Stimulated activated CD8-positive, alpha-beta memory T cell treated with anti-CD3 and anti-CD28 coated beads, Interleukin-12 subunit alpha, Interleukin-12 subunit beta, amount 100 ng/mL, for 1 hour (primary cell): ENCODE measurements at regions not wholly inside any gene's neighbourhood (a gene's known extent, or its start where the extent isn't known, plus 50 kb on each side); places are given as distances from the start of the nearest gene placed in this dataset.

Experiments used
- DNase-seq: peaks from one replicate; pipeline ENCODE4 v3.0.0-alpha.2; 2020; ENCODE audit warnings: low read depth

- no peak for DNase-seq
Observed at GRCh38 chr1:59124166-59124565, 172.7 kb upstream of the FGGY start.

GRCh38 chr1:59125154-59125553 is 171.7 kb upstream of the FGGY start:
- DNase-seq, result no peak

GRCh38 chr1:59125676-59126320 is 171.1 kb upstream of the FGGY start:
- no peak for DNase-seq

GRCh38 chr1:59126366-59126765 is 170.5 kb upstream of the FGGY start:
- no peak for DNase-seq

GRCh38 chr1:59128239-59128736 is 168.6 kb upstream of the FGGY start:
- no peak for DNase-seq

- DNase-seq, result no peak
Observed at GRCh38 chr1:59128784-59129227, 168.1 kb upstream of the FGGY start.

- DNase-seq, result no peak
Observed at GRCh38 chr1:59132295-59132694, 164.6 kb upstream of the FGGY start.

GRCh38 chr1:59133997-59134396 is 162.9 kb upstream of the FGGY start:
- DNase-seq, result no peak

GRCh38 chr1:59135761-59136255 is 161.1 kb upstream of the FGGY start:
- DNase-seq, result no peak

- DNase-seq, result no peak
Observed at GRCh38 chr1:59136541-59137275, 160.2 kb upstream of the FGGY start.

GRCh38 chr1:59137276-59137615 is 159.6 kb upstream of the FGGY start:
- no peak for DNase-seq

- DNase-seq, result no peak
Observed at GRCh38 chr1:59137968-59138367, 158.9 kb upstream of the FGGY start.

- DNase-seq, result no peak
Observed at GRCh38 chr1:59138402-59138801, 158.5 kb upstream of the FGGY start.

GRCh38 chr1:59139396-59139795 is 157.5 kb upstream of the FGGY start:
- no peak for DNase-seq

- no peak for DNase-seq
Observed at GRCh38 chr1:59141267-59141863, 155.5 kb upstream of the FGGY start.

- DNase-seq, result no peak
Observed at GRCh38 chr1:59142311-59143132, 154.4 kb upstream of the FGGY start.

GRCh38 chr1:59143133-59143487 is 153.8 kb upstream of the FGGY start:
- no peak for DNase-seq

GRCh38 chr1:59143811-59144210 is 153.1 kb upstream of the FGGY start:
- DNase-seq, result no peak

GRCh38 chr1:59144959-59145358 is 151.9 kb upstream of the FGGY start:
- DNase-seq, result no peak

- DNase-seq, result no peak
Observed at GRCh38 chr1:59146056-59146455, 150.8 kb upstream of the FGGY start.

GRCh38 chr1:59146651-59147358 is 150.1 kb upstream of the FGGY start:
- peak; percentile 13 for DNase-seq

- DNase-seq, result no peak
Observed at GRCh38 chr1:59149435-59149834, 147.5 kb upstream of the FGGY start.
